Activated CD4-positive, alpha-beta T cell treated with anti-CD3 and anti-CD28 coated beads, Interleukin-2, amount 50 U/mL, for 16 hours (primary cell): ENCODE measurements at regions not wholly inside any gene's neighbourhood (a gene's known extent, or its start where the extent isn't known, plus 50 kb on each side); places are given as distances from the start of the nearest gene placed in this dataset.

Experiments
- DNase-seq: peaks from one replicate; pipeline ENCODE4 v3.0.0-alpha.2; 2020

DNA sequence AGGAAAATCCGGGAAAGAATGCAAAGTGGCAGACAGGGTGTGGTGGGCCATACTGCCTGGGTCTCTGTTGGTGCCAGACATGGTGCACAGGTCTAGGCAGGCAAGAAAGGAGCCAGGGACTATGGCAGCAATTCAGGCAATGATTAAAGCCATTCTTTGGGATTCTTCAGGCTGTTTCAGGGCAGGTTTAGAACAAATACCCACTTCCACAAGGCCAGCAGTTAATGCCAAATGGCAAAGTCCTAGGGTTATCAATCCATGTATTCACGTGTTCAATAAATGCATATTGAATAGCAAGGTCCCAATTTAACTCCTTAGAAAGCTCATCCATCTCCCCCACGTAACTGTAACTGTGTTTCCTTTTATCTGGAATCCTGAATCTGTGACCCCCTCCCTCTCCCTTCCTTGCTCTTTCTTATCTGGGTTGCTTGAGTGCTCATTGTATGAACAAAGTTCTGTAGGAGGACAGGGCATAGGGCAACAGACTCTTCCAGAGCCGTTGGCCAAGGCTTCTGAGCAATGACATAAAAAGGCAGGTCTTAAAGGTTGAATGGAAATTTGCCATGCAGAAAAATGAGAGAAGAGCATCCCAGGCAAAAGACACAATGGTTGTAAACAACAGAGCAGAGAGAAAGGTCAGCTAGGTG lies 146.8 kb upstream of the KLHL29 start:
- no peak for DNase-seq

DNA sequence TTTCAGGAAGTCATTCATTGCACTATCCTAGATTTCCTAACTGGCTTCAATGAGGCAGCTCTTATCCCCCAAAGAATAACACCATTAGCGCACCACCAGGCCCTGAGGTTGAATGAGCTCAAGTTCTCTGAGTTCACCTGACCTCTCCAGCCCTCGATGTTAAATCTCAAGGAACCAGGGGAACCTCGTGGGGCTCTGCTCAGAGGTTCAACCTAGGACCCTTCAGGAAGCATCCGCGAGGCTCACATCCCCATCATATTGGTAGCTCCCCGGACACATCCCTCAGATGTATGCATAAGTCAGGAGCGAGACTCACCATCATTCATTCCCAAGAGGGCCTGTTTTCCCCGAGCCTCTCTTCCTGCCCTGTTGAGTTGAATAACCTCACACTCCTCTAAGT lies 145.6 kb upstream of the KLHL29 start:
- DNase-seq = no peak

DNA sequence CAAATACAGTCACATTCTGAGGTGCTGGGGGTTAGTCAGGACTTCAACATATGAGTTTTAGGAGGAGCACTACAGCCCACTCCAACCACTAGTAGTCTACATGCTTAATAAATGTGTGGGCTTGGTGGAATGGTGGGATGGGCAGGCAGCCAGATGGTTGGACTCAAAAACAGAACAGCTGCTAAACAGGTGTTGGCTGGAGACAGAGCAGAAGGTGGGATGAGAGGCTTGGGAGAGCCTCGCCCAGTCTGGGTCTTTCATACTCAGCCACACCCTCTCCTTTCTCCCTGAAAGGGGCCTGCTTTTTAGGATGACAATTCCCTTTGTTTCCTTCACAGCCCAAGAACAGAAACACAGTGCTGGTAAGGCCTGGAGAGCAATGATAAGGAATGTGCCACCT lies 143.9 kb upstream of the KLHL29 start:
- no peak for DNase-seq

DNA sequence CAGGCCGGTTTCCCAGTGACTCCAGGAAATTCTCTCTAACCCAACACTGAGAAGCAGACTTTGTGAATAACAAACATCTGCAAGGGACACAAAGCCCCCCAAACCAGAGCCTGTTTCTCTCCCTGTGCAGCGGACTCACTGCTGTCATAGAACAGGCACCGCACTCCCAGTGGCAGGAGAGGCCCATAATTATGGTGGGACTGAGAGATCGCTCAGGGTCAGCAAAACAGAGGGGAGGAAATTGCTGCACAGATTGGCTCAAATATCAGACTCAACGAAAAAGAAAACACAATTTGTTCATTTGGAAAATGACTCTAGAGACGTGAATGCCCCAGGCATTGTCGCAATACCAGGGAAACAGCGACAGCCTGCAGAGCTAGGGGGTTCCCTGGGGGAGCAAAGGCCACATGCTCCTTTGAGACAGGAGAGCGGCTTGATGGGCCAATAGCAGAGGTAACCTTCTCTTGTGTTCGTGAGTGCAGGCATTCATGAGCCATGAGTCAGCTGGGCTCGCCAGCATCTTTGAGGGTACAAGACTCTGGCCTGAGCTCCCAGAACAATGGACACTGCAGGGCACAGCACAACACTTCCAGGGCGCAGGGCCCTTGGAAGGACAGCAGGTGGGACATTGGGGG lies 143.3 kb upstream of the KLHL29 start:
- DNase-seq = no peak

DNA sequence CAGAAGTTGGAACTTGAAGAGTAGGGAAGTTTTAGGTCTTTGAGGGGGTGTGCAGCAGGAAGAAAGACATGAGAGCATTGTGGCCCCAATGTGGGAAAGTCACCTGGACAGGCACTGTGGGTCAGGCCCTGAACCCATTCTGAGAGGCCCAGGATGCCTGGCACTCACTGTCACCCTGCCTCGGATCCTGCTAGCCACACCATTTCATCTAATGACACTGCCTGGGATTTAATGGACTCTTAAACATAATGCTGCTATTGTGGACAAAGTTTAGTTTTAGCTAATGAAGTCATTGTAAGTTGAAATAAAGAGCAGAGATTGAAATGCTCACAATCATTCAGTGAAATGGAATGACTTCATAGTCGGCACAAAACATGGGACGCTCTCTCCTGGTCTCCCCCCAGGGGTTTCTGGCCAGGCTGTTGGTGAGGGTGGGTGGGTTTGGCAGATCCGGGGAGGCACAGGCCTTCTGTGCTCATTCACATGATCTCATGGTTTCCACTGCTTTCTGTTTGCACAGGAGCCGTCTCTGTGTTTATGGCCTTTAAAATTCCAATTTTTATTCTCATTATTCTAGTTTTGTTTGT lies 141.8 kb upstream of the KLHL29 start:
- DNase-seq = no peak

DNA sequence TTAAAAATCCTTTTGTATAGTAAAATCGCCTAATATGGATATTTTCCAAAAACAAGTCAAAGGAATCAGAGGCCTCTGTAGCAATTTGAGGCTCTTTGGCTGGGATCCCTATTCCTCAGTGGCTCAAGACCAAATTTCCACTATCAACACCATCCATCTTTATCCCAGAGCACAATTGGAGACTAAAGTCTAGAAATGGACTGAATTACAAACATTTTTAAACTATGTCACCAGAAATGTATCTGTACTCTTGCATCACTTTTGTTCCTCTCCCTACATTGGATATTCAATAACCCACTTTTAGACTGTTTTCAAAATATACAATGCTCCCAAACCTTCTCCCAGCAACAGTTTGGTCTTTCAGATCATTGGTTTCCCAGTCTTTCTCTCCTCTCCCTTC lies 140.4 kb upstream of the KLHL29 start:
- DNase-seq = no peak

DNA sequence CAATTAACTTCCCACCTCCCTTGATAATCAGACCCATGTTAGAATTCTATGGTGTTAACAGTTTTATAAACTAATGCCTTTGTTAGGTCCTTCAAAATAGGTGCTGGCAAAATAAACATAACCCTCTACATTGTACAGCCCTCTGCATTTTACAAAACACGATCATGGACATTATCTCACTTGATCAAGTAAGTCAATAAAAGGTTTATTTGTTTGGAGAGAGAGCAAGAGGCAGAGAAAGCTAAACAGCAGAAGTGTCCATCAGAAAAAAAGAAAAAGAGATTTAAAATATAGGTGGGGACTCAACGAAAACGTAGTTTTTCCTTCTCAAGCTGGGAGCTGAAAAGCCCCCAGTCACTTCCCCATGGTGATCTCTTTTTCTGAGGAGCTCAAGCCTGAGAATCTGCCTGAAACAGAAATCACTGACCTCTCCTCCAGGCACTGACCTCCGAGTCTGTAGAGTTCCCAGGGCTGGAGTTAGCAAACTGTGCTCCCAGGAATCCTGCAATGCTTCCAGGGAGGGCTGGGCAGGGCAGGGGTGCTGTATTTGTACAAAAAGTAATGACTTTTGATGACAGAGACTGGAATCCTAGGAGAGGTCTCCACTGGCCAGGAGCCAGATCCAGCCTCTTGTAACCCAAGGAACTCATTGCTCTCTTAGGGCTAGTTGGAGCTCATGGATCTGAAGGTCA lies 137.8 kb upstream of the KLHL29 start:
- no peak for DNase-seq

DNA sequence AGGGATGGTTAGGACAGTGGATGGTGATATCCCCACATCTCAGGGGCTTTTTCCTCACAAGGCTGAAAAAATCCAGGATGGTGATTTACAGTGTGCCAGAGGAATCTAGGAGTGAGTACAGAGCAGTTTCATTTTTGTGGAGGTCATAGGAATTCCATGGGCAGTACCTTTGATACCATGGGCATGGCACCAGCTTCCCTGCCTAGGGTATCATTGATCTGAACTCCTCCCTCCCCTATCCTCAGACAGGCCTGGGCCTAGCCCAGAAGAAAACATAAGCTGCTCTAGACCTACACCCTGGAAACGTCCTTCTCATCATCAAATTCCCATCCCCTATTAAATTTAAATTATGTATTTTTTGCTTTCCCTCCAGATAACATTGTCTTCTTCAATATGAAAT lies 136.3 kb upstream of the KLHL29 start:
- DNase-seq = no peak

DNA sequence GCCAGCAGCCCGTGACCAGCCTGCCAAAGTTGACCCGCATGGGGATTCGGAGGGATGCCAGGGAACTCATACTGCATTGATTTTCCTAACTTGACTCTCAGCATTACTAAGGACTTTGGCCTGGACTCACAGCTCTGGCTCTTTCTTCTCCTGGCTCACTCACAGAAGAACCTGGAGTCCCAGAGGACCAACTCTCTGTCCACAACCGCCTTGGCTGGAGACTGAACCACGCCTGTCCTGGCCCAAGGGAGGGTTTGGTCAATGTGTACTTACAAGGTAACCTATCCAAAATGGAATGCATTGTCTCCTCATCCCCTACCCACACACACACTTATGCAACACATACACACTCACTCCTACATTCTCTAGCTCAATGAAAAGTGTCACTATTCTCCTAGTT lies 135.6 kb upstream of the KLHL29 start:
- DNase-seq = no peak

DNA sequence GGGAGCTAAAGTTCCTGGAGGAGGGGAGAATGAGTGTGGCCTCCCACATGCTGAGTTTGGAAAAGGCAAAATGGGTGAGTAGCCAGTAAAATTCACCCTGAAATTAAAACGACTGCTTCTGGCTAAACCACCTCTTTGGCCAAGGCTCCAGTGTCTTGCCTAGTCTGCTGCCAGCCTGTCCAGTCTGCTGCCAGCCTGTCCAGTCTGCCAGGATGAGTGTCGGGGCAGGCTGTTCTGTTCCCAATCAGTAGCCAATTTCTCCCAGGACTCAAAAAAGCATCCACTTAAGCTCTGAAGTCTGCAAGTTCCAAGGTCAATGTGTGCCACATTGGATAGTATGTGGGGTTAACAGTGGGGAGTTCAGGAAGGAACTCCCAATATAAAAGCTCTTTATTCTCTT lies 134.6 kb upstream of the KLHL29 start:
- DNase-seq = no peak

DNA sequence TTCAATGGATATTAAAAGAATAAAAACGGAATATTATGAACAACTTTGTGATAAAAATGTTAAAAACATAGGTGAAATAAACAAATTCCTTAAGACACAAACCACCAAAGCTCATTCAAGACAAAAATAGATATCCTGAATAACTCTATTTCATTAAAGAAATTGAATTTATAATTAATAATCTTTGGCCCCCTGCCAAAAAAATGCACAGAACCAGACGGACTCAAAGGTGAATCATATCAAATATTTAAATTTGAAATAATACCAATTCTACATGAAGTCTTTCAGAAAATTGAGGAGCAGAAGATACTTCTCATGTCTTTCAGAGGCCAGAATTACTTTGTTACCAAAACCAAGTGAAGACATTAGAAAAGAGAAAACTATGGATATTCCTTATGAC lies 128.3 kb upstream of the KLHL29 start:
- no peak for DNase-seq

DNA sequence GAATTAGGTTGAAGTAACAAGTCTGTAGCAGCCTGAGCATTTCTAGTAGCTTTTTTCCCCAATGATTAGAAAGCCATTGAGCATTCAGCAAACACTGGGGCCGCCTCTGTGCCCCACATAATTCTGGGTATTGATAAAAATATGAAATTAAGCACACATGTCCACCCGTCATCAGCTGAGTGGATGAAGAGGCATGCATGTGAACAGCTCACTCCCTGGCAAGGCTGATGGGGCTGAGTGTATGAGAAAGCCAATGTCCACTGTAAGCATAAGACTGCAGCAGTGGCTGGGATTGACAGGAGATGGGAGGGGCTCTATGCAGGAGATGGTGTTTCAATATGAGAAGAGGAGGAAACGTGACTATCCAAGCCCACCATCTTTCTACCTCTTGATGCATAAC lies 124.4 kb upstream of the KLHL29 start:
- DNase-seq = no peak

DNA sequence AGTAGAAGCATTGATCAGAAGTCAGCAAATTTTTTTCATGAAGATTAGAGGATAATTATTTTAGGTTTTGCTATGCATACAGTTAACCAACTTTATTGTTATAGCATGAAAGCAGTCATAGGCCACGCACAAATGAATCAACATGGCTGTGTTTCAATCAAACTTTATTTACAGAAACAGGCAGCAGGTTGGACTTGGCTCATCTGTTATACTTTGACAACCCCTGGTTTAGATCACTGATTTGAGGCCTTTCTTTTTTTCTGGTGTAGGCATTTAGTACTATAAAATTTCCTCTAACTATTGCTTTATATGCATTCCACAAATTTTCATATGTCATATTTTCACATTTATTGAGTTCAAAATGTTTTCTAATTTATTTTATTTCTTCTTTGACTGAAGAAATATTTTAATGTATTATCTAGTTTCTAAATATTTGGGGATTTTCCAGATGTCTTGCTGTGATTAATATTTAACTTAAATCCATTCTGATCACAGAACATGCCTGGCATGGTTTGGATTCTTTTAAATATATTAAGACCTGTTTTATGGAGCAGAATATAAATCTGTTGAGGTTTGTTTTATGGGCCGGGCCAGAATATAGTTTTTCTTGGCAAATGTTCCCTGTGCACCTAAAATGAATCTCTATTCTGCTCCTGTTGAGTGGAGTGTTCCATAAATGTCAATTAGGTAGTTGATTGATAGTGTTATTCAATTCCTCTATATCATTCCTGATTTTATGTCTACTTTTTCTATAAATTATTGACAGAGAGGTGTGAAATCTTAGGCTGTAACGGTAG lies 116.3 kb upstream of the KLHL29 start:
- DNase-seq = no peak

DNA sequence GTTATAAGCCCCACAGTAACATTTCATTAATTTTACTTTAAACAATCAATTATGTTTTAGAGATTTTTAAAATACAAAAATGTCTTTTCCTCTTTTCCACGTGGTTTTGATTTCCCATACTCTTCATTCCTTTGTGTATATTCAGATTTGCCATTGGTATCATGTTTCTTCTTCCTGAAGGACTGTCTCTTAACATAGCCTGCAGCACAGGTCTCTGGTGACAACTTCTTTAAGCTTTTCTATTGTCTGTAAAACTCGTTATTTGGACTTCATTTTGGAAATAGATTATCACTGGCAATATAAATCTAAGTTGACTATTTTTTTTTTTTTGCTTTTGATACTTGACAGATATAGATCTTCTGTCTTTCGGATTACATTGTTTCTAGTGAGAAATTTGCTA lies 115.2 kb upstream of the KLHL29 start:
- DNase-seq = no peak

DNA sequence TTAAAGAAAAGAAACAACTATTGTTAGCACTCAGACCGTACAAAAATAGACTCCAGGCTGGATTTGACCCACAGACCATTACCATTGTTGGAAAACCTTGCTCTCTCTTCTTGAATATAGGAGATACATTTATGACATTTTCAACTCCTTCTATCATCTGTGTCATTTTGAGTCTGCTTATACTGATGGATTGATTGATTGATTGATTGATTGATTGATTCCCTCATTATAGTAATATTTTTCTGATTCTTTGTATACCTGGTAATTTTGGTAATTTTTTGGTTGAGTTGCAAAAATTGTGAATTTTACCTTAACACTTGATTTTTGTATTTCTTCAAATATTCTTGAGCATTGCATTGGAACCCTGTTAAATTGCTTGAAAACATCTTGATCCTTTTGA lies 114.2 kb upstream of the KLHL29 start:
- no peak for DNase-seq

DNA sequence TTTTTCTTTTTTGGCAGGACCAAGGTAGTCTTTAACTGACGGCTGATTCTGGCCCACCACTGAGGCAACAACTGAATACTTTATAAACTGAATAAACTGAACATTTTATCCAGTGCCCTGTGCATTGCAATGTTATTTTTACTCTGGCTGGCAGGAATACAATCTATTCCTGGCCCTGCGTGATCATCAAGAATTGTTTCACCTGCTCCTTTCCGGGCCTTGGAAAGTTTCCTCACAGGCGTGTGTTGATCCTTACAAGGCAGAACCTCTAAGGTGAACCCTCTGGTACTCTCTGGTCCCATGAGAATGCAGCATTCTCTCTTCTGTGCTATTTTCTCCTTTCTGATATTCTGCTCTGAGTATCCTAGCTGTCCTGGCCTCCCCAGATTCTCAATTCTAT lies 113.7 kb upstream of the KLHL29 start:
- DNase-seq = no peak

DNA sequence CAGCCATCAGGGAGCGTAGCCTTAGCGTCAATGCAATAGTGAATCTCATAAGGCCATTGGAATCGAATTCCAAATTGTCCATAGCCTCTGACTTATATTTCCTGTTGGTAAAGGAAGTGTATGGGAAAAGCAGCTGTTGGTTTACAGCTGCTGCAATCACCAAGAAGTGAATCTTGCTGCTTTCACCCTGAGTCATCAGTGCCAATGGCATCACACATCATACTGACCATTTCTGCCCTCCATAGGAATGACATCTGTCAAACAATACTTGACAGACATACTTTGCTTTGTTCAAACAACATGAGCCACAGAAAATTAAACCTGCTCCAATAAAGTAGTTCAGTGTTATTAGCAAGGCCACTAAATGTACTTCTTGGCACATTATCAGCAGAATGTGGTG lies 111.2 kb upstream of the KLHL29 start:
- no peak for DNase-seq

DNA sequence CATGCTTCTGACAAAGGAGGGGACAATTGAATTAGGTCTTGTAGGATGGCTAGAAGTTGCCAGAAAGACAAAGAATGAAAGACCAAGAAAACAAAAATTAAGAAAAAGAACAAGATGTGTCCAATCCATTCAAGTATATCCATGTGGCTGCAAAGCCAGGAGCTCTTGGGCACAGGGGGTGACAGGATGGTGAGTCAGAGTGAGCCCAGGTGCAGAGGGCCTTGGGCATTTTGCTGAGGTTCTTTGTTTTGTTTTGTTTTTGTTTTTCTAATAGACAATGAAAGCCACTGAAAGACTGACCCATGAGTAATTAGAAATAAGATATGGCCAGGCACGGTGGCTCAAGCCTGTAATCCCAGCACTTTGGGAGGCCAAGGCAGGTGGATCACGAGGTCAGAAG lies 104.6 kb upstream of the KLHL29 start:
- DNase-seq = no peak

DNA sequence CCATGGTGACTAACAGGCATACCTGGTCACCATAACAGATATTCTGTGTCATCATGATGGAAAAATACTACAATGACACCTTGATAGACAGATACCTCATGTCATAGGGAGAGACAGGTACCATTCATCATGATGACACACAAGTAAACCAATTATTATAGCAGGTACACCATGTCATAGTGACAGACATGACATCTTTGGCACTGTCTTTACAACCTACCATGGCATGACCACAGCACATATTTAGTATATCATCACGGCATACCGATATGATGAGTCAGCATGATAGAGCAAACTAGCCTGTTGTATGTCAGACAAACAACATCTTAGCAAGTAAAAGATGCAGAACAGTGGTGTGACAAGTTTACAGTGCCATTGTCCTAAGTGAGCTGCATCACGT lies 101.3 kb upstream of the KLHL29 start:
- no peak for DNase-seq

DNA sequence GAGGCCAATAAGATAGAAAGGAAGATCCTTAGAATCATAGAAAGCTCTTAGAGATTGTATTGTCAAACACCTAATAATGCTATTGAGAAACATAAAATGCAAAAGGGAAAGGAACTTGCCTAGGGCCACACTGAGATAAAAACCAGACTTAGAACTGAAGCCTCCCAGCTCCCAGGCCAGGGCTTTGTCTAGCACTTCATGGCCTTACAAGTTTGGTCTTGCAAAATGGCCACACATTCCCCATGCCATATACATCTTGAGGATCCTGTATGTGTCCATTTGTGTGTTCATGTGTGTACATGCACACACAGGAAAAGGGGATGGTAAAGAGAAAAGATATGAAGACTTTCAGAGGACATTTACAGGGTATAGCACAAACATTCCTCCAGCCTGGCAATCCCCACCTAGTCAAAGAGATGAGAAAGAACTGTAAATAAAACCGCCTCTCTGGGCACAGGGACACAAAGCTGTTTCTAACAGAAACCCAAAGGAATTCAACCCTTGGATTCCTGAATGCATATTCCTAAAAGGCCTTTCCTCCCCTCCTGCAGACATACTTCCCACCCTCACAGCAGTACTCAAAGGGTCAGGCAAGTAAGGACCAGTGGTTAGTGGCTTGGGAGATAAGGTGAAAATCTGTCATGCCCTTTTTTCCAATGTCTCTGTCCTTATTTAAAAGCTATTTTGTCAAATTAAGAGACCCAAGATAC lies 99.7 kb upstream of the KLHL29 start:
- DNase-seq = no peak

DNA sequence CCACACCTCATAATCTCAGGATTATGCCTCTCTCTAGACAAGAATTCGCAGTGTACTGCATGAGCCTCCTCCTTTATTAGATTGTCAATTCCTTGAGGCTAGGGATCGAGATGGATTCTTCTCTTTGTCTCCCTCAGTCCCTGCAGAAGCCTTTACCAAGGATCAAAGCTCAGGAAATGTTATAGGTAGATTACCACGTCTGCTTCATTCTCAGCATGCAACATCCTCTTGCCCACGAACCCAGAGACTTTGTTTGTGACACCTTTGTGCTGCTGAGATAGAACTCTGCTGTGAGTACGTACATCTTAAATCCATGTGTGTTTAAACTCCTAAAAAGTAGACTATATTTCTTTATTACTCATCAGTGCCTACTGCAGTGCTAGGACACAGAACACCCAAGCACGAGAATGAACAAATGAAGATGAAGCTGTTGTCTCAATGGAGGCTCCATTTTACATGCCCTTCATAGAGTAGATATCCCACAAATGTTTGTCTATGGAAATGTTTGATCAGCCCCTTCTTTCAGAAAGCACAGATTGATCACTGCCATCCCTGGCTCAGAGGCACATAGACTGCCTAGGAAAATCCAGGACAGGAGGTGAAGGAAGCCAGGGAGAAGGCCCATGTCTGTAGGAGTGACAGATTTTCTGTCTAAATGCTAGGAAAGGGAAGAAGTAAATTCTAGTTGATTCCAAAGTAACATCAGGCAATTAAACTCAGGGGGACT lies 98.8 kb upstream of the KLHL29 start:
- no peak for DNase-seq
